SHP77 (cell line): ENCODE measurements at regions not wholly inside any gene's neighbourhood (a gene's known extent, or its start where the extent isn't known, plus 50 kb on each side); places are given as distances from the start of the nearest gene placed in this dataset.

Experiments
- DNase-seq, 2 experiments: peaks; one replicate each; lab custom pipeline; 2025; lab: John Stamatoyannopoulos, UW

- no peak for DNase-seq
Observed at GRCh38 chr1:208587110-208587509, 342.9 kb upstream of the PLXNA2 start.

DNA sequence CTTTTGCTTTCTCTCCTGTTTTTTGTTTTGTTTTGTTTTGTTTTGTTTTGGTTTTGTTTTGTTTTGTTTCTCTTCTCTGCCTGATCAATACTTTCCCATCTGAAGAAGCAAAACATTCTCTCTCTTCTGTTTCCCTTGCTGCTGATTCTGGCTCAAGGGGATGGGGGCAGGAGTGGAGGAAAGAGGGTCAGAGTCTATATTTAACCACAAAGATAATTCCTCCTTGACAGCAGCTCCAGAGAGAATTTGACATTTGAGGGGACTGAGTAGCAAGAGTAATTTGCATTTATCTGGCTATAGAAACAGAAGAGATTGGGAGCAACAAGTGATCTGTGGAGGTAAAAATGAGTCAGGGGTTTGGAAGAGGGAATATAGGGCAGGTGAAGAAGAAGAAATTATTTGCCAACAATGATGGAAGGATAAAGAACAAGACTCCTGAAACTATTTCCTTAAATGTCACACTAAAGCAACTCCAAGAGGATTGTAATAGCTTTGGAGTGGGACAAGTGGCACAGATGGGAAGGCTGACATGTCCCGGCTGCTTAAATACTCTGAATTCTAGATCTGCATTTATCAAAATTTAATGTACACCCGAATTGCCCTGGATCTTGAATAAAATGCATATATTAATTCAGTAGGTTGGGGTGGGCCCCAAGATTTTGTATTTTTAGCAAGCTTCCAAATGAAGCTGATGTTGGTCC is 349.3 kb upstream of the PLXNA2 start:
- DNase-seq, result no peak

DNA sequence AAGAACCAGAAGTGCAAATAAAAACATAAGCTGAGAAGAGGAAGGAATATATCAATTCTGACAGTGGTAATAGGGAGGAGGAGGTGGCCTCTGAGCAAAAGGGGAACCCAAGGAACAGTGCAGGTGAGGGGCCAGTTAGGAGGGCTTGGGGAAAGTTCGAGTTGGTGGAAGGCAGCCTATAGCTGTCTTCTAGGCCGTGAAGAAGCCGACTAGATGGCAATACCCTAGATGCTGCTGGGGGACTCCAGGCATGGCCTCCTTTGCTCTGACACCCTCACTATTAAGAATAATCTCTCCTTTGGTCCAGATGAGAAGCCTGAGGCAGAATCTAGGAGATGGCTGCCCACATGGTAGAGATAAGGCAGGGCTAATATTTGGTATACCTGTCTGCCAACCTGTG is 351.1 kb upstream of the PLXNA2 start:
- no peak for DNase-seq

- no peak for DNase-seq
Observed at GRCh38 chr1:208595745-208596144, 351.6 kb upstream of the PLXNA2 start.

- DNase-seq, result no peak
Observed at GRCh38 chr1:208597571-208597970, 353.4 kb upstream of the PLXNA2 start.

DNA sequence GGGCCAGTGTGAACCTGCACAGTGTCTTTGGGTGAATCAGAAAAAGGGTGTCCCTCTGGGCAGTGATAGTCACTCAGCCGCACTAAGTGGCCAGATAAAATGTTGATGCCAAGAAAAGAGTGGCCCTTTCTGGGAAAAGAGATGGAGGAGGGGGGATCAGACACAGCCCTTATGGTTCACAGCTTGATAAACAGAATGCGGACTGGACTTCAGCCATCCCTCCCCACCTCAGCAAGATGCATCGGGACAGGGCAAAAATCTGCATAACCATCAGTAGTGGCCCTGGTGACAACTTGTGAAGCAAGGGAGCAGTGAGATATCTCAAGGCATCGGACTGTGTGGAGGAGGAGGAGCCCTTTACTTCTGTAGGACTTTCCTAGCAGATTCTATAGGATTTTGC is 353.8 kb upstream of the PLXNA2 start:
- no peak for DNase-seq

GRCh38 chr1:208599063-208599462 is 354.9 kb upstream of the PLXNA2 start:
- DNase-seq, result no peak

GRCh38 chr1:208600456-208601190 is 356.4 kb upstream of the PLXNA2 start:
- DNase-seq, result no peak

DNA sequence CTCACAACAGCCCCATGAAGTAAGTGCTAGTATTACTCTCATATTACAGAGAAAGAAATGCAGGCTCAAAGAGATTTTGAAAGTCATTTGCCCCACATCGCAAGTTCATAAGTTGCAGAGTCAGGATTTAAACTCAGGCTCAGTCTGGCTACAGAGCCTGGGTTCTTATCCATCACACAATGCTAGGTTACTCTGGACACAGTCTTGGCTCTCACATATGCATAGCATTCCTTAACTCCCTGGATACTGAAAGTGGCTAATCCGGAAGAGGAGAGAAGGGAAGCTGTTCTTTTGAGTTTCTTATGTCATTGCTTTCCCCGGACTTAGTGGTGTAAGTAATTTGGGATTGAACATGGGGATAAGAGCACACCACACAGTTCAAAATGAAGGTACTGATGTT is 357.4 kb upstream of the PLXNA2 start:
- DNase-seq, result no peak

GRCh38 chr1:208603721-208604120 is 359.5 kb upstream of the PLXNA2 start:
- no peak for DNase-seq

- DNase-seq, result no peak
Observed at GRCh38 chr1:208604295-208604694, 360.1 kb upstream of the PLXNA2 start.

DNA sequence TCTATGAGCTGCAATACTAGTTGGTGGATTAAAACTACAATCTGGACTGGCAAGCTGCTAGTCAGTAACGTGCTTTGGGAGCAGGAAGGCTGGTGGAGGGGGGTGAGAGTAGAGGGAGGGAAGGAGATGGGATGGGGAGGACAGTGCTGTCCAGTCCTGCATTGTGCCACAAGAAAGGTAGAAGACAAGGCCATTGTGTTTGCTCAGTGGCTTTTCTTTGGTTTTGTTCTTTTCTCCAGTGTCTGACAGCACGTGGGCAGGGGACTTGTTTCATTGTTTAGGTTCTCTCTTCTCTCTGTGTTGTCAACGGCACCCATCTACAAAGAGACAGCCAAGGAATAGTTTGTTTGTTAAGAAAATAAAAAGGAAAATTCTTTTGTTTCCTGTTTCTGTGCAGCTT is 362.8 kb upstream of the PLXNA2 start:
- DNase-seq, result no peak

DNA sequence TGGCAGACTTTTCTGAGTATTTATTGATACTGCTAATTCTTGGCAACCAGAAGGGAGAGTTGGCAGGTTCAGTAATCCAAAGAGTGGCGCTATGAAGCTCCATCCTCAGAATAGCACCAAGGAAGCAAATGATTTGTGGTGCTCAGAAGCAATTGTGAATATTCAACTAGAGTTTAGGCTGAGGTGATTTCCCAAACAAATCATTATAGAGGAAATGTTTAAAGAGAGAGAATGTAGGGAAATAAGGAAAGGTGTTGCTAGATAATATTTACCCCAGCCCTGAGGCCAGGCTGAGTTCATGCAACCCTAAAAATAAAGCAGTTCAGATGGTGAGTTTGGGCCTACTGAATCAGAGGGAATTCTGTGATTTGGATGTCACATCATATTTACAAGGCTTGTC is 363.4 kb upstream of the PLXNA2 start:
- DNase-seq, result no peak

- DNase-seq, result no peak
Observed at GRCh38 chr1:208614610-208615009, 370.4 kb upstream of the PLXNA2 start.

DNA sequence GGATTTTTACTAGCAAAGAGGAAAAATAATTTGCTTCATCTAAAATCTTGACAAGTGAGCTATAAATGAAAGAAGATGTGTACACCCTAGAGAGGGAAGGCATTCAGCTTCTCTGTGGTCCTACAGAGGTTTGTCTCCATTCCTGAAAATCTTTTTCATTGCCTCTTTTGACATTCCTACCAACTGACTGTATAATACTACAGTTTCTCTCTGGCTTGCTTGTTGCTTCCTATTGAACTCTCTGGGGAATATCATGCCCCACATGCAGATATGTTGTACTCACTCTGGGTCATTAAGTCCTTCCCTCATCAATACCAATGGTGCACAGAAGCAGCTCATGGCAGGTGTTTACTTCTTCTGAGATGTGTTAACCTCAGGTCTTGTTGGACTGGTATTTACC is 371.2 kb upstream of the PLXNA2 start:
- no peak for DNase-seq

- DNase-seq, result no peak
Observed at GRCh38 chr1:208616776-208617175, 372.6 kb upstream of the PLXNA2 start.

- DNase-seq, result no peak
Observed at GRCh38 chr1:208628022-208628914, 384.1 kb upstream of the PLXNA2 start.

DNA sequence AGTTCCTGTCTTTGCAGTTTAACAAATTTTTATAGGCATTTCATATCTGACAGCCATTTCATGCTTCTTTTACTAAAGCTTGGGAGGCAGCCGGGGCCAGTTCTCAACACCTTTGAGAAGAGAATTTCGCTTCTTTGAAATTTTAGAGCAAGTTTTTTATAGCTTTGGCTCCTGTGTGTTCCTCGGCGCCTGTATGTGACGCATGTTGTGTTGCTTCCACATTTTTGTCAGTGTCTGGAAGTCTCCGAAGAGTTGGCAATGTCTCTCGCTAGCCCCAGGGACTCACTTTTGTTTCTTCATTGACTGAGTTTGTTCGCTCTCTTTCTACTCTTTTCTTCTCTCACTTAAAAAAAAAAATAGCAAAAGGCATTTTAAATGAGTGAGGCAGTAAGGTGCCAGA is 386.9 kb upstream of the PLXNA2 start:
- DNase-seq, result no peak

GRCh38 chr1:208631506-208631905 is 387.3 kb upstream of the PLXNA2 start:
- no peak for DNase-seq

GRCh38 chr1:208634346-208635140 is 390.4 kb upstream of the PLXNA2 start:
- no peak for DNase-seq

- no peak for DNase-seq
Observed at GRCh38 chr1:208637181-208637580, 393.0 kb upstream of the PLXNA2 start.

- no peak for DNase-seq
Observed at GRCh38 chr1:208639382-208639781, 395.2 kb upstream of the PLXNA2 start.
